HEK293T (cell line): ENCODE measurements at regions not wholly inside any gene's neighbourhood (a gene's known extent, or its start where the extent isn't known, plus 50 kb on each side); places are given as distances from the start of the nearest gene placed in this dataset.

Source experiments
- ARNT ChIP-seq: fragments of 450-650 bp; IDR thresholded peaks from 2 replicates; pipeline ENCODE4 v1.6.1; 2017; ENCODE audit warnings: mild to moderate bottlenecking
- BHLHE40 ChIP-seq: fragments of 450-650 bp; IDR thresholded peaks from 2 replicates; pipeline ENCODE4 v1.6.1; 2016; ENCODE audit warnings: mild to moderate bottlenecking, moderate library complexity, borderline replicate concordance
- ELF4 ChIP-seq: fragments of 450-650 bp; IDR thresholded peaks from 2 replicates; pipeline ENCODE4 v1.6.1; 2017; ENCODE audit warnings: antibody characterized with exemption
- FOXA1 ChIP-seq: fragments of 450-650 bp; IDR thresholded peaks from 2 replicates; pipeline ENCODE4 v1.6.1; 2016; ENCODE audit warnings: mild to moderate bottlenecking
- FOXK2 ChIP-seq: fragments of 450-650 bp; IDR thresholded peaks from 2 replicates; pipeline ENCODE4 v1.6.1; 2016; ENCODE audit warnings: mild to moderate bottlenecking
- FOXM1 ChIP-seq: fragments of 450-650 bp; IDR thresholded peaks from 2 replicates; pipeline ENCODE4 v1.6.1; 2017; ENCODE audit warnings: mild to moderate bottlenecking, borderline replicate concordance
- HDGF ChIP-seq: fragments of 450-650 bp; IDR thresholded peaks from 2 replicates; pipeline ENCODE4 v1.6.1; 2017; ENCODE audit warnings: antibody characterized with exemption, borderline replicate concordance
- LEF1 ChIP-seq: fragments of 450-650 bp; IDR thresholded peaks from 2 replicates; pipeline ENCODE4 v1.6.1; 2017; ENCODE audit warnings: mild to moderate bottlenecking, borderline replicate concordance
- PKNOX1 ChIP-seq: fragments of 450-650 bp; IDR thresholded peaks from 2 replicates; pipeline ENCODE4 v1.6.1; 2016
- SP1 ChIP-seq: fragments of 450-650 bp; IDR thresholded peaks from 2 replicates; pipeline ENCODE4 v1.6.1; 2017
- SUZ12 ChIP-seq: fragments of 450-650 bp; IDR thresholded peaks from 2 replicates; pipeline ENCODE4 v1.6.1; 2016; ENCODE audit warnings: mild to moderate bottlenecking
- ZNF384 ChIP-seq: fragments of 450-650 bp; IDR thresholded peaks from 2 replicates; pipeline ENCODE4 v1.6.1; 2016

- TF ChIP-seq FOXK2, result no peak
- no peak for TF ChIP-seq FOXA1
- no peak for TF ChIP-seq SUZ12
- no peak for TF ChIP-seq FOXM1
- no peak for TF ChIP-seq ELF4
- no peak for TF ChIP-seq BHLHE40
- no peak for TF ChIP-seq SP1
- TF ChIP-seq PKNOX1, result no peak
- no peak for TF ChIP-seq HDGF
- TF ChIP-seq ZNF384, result no peak
- no peak for TF ChIP-seq ARNT
- no peak for TF ChIP-seq LEF1
Observed at GRCh38 chr20:60269573-60270162, 311.4 kb downstream of the CDH26 start.
